ENCODE measurements at regions not wholly inside any gene's neighbourhood (a gene's known extent, or its start where the extent isn't known, plus 50 kb on each side); places are given as distances from the start of the nearest gene placed in this dataset.

GRCh38 chr7:112579388-112579787 is 98.6 kb downstream of the LSMEM1 start:
- Histone ChIP-seq H3K27me3 (ENCODE audit: control insufficient read depth, insufficient read depth, low read length, poor library complexity, severe bottlenecking) (peaks cover 9% of the 10 kb centered on the region), H3K27ac (ENCODE audit: low read depth, low read length) (no peak overlapping the region), H3K9me3 (ENCODE audit: control insufficient read depth, low read length) (peaks cover 28% of the 10 kb centered on the region), H3K4me1 (ENCODE audit: control insufficient read depth, insufficient read depth, low read length) (no peaks in the 10 kb centered on the region), H3K4me3 (ENCODE audit: low read length) (no peak overlapping the region), H3K36me3 (ENCODE audit: control insufficient read depth, insufficient read depth, low read length) (no peaks in the 10 kb centered on the region), H3K9ac (ENCODE audit: extremely low read depth, low read length, poor library complexity, severe bottlenecking) (no peak overlapping the region)
- Mint-ChIP-seq H3K9me3 (peaks cover 21% of the 10 kb centered on the region), H3K27me3 (ENCODE audit: insufficient read depth) (peaks cover 21% of the 10 kb centered on the region), H3K4me3 (no peak overlapping the region), H3K36me3 (ENCODE audit: low read depth) (no peaks in the 10 kb centered on the region), H3K4me1 (peaks cover 6% of the 10 kb centered on the region), H3K27ac (no peak overlapping the region)
- WGBS, 2 experiments (ENCODE audit: insufficient coverage in 1 of 2, insufficient read length in 1 of 2) = 83 to 91% methylated on average over 1 to 4 of the region's 4 CpGs
- DNase-seq = no peak
- TF ChIP-seq CTCF (conservative IDR thresholded peaks at IDR 0.05) = no peak

DNA sequence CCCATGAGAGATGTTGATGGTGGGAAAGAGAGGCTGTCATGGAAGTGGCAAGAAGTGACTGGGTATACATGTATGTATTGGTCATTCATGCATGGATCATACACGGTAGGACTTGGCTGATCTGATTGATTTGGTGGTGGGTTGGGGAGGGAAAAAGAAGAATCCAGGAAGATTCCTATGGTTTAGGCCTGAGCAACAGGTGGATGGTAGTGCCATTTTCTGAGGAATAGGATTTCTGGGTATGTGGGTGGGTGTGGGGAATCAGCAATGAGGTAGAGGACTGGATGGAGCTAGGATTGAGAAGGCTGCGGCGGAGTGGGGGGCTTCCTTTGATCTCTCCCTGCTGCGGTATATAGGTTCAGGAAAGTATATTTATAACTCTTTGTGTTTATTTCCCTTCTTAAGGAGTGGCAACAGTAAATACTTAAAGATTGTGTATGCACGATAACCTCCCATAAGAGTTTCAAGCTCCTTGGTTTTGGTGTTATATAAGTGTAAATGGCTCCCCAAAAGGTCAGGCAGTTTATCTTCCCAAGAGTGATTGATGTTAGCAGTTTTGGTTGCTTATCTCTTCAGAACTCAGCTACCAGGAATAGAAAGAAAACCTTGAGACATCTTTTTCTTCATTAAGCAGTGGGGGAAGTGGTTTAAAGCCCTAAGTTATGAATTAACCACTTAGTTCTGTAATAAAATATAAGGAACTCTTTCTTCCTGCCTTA is 100.1 kb downstream of the LSMEM1 start:
- Histone ChIP-seq H3K27ac (ENCODE audit: low read depth, low read length) (no peak overlapping the region), H3K9me3 (ENCODE audit: control insufficient read depth, low read length) (peaks cover 22% of the 10 kb centered on the region), H3K27me3 (ENCODE audit: control insufficient read depth, insufficient read depth, low read length, poor library complexity, severe bottlenecking) (peaks cover 22% of the 10 kb centered on the region), H3K4me1 (ENCODE audit: control insufficient read depth, insufficient read depth, low read length) (no peaks in the 10 kb centered on the region), H3K36me3 (ENCODE audit: control insufficient read depth, insufficient read depth, low read length) (no peaks in the 10 kb centered on the region), H3K9ac (ENCODE audit: extremely low read depth, low read length, poor library complexity, severe bottlenecking) (no peak overlapping the region), H3K4me3 (ENCODE audit: low read length) (no peak overlapping the region)
- no peak for TF ChIP-seq CTCF (conservative IDR thresholded peaks at IDR 0.05)
- Mint-ChIP-seq H3K4me3 (no peak overlapping the region), H3K36me3 (ENCODE audit: low read depth) (no peaks in the 10 kb centered on the region), H3K27me3 (ENCODE audit: insufficient read depth) (peaks cover 28% of the 10 kb centered on the region), H3K9me3 (peaks cover 19% of the 10 kb centered on the region), H3K27ac (no peak overlapping the region), H3K4me1 (peaks cover 7% of the 10 kb centered on the region)
- WGBS, 2 experiments (ENCODE audit: insufficient coverage in 1 of 2, insufficient read length in 1 of 2) = 88 to 94% methylated on average over 1 to 5 of the region's 5 CpGs
- DNase-seq = no peak

- no peaks in the 10 kb centered on the region for H3K4me1 ChIP-seq (ENCODE audit: control insufficient read depth, insufficient read depth, low read length)
- Mint-ChIP-seq H3K4me3 (no peak overlapping the region), H3K27ac (no peak overlapping the region), H3K4me1 (peaks cover 9% of the 10 kb centered on the region), H3K36me3 (ENCODE audit: low read depth) (no peaks in the 10 kb centered on the region), H3K27me3 (ENCODE audit: insufficient read depth) (peaks cover 30% of the 10 kb centered on the region), H3K9me3 (peaks cover 12% of the 10 kb centered on the region)
- no peak for TF ChIP-seq CTCF (conservative IDR thresholded peaks at IDR 0.05)
- no peak for DNase-seq
- peaks cover 16% of the 10 kb centered on the region for H3K9me3 ChIP-seq (ENCODE audit: control insufficient read depth, low read length)
- H3K4me3 ChIP-seq (ENCODE audit: low read length) = no peak overlapping the region
- no peak overlapping the region for H3K9ac ChIP-seq (ENCODE audit: extremely low read depth, low read length, poor library complexity, severe bottlenecking)
- H3K27ac ChIP-seq (ENCODE audit: low read depth, low read length) = no peak overlapping the region
- H3K27me3 ChIP-seq (ENCODE audit: control insufficient read depth, insufficient read depth, low read length, poor library complexity, severe bottlenecking) = peaks cover 22% of the 10 kb centered on the region
- H3K36me3 ChIP-seq (ENCODE audit: control insufficient read depth, insufficient read depth, low read length) = no peaks in the 10 kb centered on the region
These were observed 100.7 kb downstream of the LSMEM1 start for GRCh38 chr7:112581529-112581928.
